Occipital lobe (tissue), 1 donor: ENCODE measurements at regions not wholly inside any gene's neighbourhood (a gene's known extent, or its start where the extent isn't known, plus 50 kb on each side); places are given as distances from the start of the nearest gene placed in this dataset.

Experiments used
- DNase-seq: peaks from one replicate; lab custom pipeline; 2025; lab: John Stamatoyannopoulos, UW

DNA sequence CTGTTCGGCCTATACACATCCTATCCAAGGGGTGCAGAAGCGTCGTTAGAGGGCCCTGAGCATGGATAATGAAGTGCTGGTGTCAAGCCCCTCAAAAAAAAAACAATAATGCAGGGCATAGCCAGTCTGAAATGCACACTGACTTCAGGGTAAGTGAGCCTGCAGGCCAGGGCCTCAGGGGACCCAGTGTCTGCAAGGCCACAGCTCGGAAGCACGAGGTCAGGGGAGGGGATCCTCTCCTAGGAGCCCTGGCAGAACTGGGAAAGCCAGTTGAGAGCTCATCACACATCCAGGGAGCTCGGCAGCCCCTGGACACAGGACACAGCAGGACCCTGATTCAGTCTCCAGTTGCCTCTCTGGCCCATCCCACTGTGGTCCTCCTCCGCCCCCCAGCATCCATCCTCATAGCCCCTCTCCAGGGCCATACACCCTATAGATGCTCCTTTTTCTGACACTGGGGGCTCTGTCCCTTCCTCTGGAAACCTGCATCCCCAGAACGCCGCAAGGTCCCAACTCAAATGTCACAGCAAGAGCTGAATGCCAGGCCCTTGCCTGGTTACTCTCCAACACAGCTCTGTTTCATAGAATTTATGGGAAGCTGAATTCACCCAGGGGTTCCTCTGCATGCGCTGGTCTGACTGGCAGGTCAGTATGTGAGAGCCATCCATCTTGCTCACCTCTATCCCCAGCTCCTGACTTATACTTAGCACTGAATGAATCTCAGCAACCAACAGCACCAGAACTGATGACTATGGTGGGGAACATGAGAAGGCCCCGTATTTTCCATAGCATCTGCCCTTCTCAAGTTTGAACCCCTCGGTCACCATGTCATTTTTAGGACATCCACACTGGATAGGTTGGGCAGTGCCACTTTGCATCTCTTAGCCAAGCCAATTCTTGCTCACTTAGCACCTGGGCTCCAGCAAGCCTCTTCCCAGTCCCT, 717.0 kb upstream of the IGFBP3 start:
- no peak for DNase-seq

DNA sequence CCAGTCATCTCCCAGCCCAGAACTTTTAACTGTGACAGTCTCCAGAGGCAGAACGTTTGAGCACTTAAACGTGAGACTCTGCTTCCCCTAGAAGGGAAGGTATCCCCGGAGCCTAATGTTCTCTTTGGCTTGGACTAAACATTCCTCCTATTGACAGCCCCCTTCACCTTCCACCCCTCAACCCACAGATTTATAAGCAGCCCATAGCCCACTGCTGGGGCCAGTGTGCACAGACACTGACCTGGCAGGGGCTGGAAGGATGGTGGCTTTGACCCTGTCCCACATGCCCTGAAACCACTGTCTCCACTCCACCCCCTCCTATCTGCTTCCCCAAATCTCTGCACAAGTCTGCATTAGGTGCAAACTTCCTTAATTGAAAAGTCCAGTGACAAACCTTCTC, 715.0 kb upstream of the IGFBP3 start:
- no peak for DNase-seq

DNA sequence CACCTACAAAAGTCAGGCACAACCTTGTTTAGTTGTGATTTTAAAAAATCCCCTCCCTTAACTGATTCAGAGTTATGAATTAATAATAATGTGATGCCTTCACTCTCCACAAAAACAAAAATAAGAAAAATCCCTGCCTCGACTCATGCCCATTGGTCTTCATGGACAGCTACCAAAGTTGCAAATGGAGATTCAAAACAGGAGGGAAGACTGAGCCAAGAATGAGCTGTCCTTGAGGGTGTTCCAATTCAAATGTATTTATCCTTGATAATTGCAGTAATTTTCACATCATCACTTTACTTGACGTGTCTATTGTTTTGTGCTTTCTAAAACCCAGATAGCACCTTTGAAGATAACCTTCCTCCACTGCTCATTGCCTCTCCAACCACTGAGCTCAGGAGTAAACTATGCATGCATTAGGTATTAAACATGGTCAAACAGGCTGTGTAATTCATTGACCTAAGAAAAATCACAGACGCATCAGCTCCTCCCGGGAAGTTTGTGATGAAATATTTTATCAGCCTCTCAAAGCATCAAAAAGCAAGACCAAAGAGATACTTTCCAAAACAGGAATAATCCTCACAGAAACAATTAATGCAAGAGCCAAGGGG, 712.7 kb upstream of the IGFBP3 start:
- no peak for DNase-seq

DNA sequence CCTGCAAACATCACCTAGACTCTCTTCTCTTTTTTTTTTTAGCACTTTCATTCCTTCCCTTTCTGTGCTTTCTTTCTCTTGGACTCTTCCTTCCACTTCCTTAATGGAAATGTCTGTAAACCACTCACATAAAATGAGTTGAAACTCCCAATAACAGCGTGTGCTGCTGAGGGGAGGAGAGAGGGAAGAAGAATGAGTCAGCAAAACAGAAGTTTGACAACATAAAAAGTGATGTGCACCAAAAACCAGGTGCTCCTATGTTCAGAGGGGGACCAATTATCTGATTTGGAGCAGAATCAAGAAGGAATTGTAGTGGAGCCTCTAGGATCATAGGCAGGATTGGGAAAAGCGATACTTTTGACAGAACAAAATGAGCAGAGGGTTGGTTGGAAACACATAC, 712.1 kb upstream of the IGFBP3 start:
- DNase-seq = no peak

DNA sequence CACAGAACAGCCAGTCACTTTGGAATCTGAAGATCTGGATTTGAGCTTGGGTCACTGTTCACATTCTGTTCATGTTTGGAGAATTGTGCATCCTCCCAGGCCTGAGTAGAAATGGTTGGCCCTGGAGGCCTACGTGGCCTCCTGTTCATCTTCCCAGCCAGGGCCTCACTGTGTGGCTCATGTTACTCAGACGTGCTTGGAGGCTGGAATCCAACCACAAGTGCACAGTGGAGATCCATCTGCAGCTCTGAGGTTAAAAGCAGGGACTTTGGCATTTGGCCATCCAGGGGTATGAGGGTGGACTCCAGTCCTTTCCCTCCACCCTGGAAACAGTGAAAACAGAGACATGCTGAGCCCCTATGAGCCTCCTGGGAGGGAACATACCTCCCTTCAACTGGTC, 709.0 kb upstream of the IGFBP3 start:
- no peak for DNase-seq

DNA sequence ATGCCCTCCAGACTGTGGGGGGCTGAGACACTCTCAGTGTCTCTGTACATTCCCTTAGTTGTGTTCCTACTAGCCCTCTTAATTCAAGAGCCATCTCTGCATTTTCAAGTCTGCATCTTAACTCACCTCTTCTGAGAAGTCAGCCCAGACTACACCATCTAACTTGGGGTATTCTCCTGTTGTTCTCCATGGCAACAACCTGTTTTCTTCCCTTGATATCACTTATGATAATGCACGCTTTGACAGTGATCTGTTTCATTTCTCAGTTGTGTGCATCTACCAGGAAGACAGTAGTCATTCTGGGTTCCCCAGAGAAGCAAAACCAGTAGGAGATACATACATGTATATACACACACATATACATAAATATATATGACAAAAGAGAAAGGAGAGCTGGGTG, 707.3 kb upstream of the IGFBP3 start:
- no peak for DNase-seq

DNA sequence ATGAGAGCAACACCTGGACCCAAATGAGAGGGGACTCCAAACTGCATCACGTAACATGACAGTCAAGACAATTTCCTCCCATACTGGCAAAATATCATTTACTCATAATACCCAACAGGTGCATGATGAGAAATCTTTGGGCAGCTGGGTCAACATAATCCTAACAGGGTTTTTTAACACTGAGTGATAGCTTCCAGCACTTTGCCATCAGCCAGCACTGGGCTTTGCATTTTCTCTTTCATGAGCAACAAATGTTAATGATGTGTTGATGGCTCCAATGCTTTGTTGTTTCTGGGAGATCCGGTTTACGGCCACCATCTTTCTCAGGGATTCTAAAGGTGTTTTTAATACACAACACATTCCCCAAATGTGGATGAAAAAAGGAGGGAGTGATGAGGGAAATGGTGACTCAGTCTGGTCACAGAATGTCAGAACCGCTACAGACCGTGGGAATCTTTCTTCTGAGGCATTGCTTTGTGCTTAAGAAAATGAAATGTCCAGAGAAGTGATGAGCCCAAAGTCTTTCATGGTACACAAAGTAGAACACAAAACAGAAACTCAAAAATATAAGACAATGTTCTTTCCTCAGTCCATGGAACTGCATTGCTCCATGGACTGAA, 705.7 kb upstream of the IGFBP3 start:
- no peak for DNase-seq

DNA sequence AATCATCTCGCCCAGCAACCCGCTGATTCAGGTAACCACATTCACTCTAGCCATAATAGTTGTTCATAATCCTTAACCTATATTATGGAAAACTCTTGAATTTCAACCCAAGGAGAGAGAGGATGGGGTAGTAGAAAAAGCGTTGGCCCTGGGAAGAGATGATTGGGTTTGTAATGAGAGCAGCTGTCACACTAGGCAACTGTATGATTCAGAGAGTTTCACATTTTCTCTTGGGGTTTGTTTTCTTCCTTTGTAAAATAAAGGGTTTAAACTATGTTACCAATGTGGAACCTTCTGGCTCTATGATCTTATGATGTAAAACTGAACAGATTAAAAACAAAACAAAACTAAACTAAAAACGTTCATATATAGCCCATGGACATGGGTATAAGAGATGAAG, 705.2 kb upstream of the IGFBP3 start:
- no peak for DNase-seq

DNA sequence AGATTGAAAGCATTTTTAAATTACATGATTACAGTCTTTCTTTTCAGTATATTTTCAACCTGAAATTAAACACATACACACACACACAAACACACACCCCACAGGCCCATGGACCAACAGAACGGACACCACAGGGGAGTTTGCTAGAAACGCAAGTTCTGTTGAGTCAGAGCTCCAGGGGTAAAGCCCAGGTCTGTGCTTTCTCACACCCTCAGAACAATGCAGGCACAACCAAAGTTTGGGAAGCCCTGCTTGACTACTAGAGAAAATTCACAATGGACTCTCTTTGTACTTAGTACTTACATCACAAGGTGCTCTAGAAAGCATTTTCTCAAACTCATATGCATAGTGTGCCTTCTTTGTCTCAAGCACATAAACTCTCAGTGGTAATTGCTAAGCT, 704.0 kb upstream of the IGFBP3 start:
- no peak for DNase-seq

DNA sequence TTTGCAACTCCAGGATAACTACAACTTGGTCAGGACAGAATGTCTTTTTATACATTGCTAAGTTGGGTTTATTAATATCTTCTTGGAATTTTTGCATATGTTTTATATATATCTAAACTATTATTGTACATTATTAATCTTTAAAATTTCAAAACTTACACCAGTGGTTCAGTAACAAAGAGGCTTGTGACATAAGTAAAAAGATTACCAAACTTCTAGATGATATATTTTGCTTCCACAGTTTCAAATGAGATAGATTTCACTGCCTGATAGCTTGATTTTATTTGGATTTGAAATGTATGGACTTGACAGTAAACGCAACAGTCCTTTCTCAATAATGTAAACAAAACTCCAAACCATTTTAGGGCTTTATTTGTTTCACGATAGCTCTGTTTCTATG, 701.2 kb upstream of the IGFBP3 start:
- DNase-seq = no peak

DNA sequence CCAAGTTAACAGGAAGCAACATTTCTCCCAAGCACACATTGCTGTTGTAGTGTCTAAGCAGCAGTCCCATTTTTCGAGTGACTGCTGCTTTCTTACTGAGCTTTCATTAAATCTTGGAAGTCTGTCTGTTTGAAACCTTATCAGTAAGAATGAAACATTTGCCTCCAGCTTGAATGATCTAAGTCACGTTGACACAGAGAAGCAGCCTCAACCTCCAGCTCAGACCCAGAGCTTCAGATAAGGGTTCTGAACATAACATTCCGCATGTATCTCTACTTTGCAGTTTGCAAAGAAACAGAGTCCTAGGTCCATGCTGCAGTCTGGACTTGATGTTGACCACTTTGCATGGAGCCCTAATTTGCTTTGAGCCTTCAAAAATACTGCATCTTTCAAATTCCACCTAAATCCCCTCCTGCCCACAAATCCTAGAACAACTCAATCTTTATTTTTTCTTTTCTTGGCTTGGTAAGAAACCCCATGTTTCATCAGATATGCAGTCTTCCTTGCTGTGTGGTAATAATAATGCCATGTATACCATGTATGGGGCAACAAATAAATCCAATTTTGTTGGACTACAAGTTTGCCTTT, 698.7 kb upstream of the IGFBP3 start:
- DNase-seq = no peak

DNA sequence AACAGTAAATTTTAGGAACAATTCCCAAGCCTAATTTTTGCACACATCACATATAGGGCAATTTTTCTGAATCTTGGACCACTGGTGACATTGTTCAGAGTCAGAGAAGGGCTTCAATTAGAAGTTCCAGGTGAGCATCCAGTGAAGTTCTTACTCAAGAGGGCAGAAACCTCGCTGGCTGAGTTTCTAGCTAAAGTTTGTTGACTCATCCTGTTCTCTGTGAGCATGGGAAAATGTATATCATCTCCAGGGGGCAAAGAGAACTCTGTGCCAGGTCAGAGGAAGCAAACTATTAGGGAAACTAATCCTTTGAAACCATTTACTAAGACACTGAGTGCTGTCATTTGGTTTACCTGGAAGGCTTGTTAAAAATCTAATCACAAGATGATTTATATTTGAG, 695.6 kb upstream of the IGFBP3 start:
- no peak for DNase-seq

DNA sequence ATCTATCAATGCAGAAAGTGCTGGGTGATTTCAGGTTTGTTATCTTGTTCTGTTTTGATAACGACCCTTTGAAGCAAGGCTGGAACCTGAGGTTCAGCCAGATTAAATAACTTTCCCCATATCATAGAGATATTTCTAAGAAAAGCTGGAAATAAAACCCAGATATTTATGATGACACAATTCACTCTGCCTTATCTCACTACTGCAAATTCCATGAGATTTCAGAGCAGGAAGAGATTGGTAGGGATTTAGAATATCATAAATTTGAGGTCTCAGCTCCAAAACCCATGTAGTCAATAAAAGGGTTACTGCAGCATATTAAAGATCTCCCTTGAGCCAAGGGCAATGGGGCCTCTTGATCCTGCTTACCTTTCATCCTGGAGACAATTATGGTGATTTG, 692.5 kb upstream of the IGFBP3 start:
- DNase-seq = no peak

DNA sequence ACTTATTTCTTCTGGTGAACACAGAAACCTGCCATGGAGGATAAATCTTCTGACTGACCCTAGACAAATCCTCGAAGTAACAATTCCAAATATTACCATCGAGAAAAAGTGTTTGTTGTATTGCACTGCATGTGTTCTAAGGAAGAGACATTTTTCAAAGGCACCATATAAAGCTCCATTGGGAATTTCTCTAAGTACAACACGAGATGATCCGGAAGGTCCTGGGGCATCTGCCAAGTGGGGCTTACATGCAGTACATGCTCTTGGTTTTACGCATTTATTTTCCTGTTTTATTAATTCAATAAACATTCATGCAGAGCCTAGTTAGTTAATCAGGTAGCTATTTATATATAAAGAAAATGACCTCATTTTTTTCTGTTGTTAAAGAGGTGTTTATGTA, 692.0 kb upstream of the IGFBP3 start:
- no peak for DNase-seq

DNA sequence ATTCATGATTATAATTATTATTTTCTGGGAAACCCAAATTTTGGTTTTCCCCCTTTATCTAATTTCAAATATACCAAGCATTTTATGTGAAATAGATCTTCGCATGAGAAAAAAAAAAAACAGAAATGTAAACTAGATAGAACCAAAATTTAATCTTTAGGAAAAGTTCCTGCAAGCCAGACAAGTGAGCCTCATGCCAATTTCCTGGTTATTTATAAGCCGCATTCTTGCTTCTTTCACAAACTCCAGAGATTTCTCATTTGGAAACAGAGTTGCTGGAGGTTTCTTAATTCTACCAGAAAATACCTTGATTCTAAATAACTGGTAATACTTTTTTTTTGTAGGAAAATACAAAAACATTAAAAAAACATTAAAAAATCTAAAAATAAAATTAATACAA, 690.4 kb upstream of the IGFBP3 start:
- no peak for DNase-seq

DNA sequence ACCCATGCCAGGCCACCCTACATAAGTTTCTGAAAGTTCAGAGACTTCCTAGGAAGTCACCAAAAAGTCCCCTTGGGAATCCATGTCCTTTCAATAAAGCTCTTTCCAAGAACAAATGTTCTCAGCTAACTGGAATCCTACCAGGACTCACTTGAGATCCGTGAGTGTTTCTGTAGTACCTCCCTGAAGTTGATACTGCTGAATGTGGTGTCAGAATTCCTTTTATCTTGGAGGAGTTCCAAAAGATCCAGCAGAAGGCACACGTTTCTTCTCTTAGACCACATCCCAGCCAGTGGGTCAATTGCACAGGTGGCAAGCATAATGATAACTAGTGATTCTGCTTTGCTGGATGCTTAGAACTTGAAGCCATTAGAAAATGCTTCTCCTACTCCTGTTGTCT, 689.7 kb upstream of the IGFBP3 start:
- DNase-seq = no peak

DNA sequence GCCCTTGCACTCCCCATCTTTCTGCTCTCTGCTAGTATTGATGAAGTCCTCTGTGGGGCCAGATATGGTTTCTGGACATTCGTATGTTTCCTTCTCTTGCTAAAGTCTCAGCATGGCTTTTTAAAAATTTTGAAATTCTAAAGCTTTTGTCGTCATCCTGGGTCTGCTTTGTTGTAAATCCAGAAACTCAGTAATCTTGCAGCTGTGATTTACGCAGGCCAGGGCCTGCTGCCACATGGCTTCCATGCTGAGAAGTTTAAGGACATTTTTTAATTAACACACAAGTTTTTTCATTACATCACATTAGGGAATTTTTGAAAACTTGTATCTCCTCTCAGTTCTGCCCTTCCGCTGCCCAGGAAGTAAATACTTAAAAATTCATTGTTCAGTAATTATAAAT, 686.1 kb upstream of the IGFBP3 start:
- DNase-seq = no peak

DNA sequence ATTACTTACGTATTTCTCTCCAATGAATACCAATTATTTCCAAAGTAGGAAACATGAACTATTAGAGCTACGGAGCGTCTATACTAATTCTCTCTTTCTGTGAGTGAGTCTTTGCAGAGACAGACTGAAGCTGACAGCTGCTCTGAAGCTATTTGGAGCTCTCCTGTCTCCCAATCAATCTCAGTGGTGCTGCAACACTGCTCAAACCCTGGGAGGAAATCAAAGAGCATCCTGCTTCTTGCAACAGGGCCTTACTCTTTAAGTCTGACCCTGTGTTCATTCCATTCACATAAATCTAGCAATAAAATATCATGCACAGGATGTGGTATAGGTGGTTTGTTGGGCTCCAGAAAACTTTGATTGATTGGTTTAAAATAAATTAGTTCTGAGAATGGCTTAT, 685.7 kb upstream of the IGFBP3 start:
- no peak for DNase-seq

DNA sequence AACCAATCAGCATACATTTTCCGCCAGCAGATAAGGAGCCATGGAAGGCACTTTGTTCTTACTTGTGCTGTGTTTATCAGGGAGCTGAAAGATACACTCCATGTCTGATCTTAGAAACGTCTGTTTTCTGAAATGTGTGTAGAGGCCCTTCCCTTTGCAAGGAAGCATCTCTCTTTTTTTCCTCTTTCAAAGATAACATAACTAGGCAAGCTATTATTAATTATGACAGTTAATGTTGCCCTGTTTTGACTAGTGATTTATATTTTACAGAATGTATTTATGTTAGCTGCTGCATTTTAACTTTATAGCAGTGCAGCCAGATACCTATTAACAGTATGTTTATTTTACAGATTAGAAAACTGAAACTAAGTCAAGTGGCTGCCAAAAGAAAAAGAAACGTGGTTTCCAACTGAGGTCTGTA, 683.2 kb upstream of the IGFBP3 start:
- no peak for DNase-seq

DNA sequence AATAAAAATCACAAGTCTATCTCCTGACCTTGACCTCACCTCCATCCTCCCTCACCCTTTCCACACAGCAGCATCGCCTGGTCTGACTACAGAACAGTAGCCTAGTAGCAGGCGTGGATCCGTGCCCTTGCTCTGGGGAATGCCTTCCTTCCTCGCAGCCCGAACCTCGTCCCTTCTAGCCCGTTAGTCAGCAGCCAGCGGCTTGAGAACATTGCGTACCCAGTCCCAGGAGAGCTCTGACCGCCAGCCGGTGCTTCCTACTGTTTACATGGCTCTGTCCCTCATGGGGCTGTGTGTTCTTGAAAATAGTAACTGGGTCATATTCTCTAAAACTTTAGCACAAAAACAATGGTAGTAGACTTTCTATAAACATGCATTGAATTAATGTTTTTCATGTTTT, 682.7 kb upstream of the IGFBP3 start:
- no peak for DNase-seq

DNA sequence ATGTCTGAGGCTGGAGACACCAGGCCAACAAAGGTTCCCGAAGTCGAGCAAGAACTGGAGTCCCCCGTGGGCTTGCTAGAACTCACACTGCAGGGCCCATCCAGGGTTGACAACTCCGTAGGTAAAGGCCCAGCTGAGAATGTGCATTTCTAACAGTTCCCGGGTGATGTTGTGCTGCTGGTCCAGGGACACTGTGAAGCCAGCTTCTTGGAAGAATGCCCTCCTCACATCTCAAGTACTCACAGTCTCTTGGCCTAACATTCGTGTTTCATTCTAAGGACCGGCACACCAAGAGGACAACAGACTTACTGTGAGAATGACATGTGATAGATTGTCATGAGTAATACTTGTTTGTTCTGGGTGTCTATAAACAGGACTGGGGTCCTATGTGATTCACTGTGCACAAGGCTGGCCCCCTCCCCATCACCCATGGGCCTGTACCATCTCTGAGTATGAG, 682.3 kb upstream of the IGFBP3 start:
- DNase-seq = no peak

DNA sequence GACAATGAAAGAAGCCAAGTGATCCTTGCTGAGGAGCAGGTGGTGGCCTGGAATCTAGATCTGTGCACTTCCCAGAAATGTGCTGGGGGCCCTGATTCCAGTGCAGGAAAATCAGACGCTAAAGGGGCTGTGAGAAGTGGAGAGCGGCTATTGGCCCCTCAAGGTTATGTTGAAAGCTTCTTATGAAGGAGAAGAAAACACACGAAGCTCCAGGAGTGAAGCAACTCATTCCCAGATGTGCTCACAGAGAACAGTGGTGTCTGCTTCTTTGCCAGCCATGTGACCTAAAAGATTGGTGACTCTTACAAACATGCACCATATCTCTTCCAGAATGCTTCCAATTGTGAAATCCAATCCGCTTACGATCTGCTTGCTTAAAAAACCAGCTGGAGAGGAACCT, 679.3 kb upstream of the IGFBP3 start:
- DNase-seq = no peak
